CD4-positive, alpha-beta T cell treated with Interleukin-17A for 1 hour (primary cell): ENCODE measurements at regions not wholly inside any gene's neighbourhood (a gene's known extent, or its start where the extent isn't known, plus 50 kb on each side); places are given as distances from the start of the nearest gene placed in this dataset.
"Not testable (repeated sequence)": the region's sequence is repeated elsewhere in the genome, so short reads cannot be mapped to it uniquely, and the experiment has no call there.

Experiments
- DNase-seq: peaks from one replicate; pipeline ENCODE4 v3.0.0-alpha.2; 2020

DNA sequence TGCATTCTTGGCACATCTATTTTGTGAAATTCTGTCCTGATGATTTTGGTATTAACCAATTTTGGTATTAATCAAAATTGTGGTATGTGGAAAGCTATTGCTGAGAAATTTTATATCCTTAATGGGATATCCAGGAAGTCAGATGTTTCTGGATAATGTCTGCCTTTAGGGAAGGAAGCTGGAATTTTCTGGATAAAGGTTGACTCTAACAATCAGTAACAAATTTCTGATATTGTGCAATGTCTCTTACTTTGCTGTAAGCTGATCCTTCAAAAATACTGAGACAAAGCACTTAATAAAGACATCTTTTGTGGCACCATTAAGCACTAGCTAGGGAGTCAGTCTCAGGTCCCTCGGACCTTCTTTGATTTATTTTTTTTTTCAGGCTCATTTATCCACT is 100.8 kb upstream of the UGP2 start:
- no peak for DNase-seq

DNA sequence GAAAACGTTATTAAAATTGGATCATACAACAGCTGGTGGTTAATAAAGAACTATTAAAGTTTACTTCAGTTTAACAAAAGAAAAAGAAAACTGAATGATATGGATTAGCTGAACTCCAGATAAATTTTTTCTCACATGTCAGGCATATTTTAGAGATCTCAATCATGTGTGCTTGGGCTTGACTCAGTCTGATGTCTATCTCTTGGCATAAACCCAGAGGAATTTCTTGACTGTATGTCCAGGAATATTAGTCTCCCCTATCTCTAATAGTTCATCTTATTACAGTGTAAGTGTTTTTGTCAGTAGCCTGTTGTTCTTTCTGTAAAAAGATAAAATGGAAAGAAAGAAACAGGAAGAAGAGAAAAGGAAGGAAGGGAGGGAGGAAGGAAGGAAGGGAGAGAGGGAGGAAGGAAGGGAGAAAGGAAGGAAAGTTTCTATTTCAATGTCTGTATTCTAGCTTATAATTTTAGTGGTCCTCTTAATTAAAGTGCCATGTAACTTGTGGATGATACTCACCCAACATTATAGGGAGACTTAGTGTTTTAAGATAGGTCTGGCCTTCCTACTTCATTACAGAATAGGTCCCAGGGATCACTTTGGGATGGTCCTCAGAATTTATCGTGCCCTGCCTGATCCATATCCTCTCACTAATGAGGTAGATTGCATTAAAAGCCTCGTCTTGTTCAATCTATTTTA is 99.7 kb upstream of the UGP2 start:
- no peak for DNase-seq

DNA sequence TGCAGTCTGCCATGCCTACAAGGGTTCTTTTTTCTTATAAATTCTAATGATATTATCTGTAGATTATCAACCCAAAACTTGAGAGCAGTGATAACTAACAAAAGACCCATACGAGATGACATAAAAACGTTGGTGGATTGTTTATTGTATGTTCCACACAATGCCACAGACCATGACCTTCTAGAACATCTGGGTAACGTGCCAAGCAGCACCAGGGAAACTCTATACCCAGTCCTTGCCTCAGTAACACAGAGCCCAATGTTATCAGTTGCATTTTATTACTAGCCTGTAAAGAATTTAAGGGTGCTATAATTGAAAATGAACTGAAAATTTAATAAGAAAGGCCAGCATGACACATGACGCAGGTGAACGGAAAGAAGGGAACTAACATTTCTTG is 99.1 kb upstream of the UGP2 start:
- DNase-seq, result no peak

DNA sequence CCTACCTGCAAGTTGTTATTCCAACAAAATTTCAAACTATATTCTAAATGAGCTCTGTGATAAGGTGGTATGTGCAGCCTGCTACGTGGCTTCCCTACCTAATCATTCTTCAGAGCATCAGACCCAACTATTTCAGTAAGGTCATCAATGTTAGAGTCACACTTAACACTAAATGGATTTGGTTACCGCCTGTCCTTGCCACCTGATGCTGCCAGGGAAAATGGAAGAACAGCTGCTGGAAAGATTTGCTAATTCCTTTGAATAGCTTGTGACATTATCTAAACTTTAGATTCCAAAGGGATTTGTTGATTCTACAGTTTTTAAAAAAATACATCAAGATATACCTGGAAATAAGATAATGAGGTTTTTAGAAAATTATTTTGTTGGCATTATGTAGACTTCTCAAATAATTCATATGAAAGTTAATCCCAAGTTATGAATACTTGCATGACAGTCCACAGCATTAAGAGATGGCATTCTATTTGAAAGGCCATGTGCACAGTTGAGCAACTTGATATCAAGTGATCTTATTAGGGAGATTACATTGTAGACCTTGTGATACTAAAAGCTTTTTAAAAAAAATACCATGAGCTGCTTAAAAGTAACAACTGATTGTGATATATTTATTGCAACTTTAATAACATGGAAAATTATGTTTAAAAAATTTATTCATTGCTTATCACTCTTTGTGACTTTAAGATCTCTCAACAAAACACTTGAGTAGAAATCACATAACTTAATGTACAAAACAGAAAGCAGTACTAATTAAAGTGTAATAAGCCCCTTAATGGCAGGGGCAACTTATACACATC is 98.3 kb upstream of the UGP2 start:
- DNase-seq, result no peak

DNA sequence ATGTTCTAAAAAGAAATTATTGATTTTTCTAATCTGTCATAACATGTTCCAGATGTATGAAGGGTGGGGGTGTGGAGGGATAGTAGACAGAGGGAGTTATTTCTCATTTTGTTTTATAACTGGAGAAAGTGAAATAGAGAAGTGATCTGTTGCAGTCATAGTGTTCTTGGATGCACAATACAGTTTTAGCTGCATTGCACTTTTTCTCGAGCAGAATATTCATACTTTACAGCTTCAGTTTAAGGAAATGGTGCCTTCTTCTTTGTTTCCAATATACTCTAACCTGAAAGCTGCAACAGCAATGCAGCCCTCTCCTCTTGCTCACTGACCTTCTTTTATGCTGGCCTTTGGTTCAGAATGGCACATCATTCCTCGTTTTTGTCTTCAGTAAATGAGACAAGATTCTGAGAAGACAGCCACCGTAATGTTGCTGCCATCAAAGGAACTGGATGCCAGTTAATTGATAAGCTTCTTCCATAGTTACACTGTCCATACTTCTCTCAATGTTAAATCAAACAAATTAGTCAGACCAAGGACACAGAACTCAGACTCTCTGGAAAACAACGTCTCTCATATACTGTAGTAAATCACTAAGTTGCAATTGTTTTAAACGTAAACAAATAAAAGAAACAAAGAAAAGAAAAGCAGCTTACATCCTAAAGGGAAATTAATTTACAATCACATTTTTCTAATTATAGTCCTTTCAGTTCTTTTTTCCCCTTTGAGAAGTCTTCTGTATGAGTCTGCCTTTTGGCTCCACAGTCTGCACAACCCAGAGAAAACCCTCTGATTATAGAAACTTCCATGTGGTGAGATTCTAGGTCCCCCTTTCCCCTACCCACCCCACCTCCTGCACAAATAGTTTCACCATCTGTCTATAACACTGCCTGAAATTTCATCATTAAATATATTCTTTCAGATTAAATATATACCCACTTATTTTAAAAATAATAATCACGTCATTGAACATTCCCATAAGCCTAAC is 97.4 kb upstream of the UGP2 start:
- DNase-seq, result no peak

DNA sequence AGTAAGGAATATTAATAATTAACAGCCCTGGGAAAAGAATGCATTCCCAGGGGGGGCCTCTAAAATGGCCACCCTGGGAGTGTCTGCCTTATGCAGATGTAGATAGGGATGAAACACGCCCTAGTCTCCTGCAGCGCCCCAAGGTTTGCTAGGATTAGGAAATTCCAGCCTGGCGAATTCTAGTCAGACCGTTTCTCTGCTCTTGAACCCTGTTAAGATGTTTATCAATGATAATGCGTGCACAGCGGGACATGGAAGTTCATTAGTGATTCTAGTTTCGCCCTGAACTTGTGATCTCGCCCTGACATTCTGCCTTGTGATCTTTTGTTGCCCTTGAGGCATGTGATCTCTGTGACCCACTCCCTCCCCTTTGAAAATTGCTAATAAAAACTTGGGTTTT is 95.1 kb upstream of the UGP2 start:
- DNase-seq, result not testable (repeated sequence)

DNA sequence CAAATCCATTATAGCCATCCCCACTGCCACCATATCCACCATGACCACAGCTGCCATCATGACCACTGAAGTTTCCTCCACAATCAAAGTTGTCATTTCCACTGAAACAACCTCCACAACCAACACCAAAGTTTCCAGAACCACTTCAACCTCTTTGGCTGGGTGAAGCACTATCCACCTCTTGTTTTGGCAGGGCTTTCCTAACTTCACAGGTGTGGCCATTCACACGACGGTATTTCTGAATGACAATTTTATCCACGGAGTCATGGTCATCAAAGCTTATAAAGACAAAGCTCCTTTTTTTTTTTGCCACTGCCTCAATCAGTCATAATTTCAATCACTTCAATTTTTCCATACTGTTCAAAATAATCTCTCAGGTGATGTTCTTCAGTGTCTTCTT is 89.8 kb upstream of the UGP2 start:
- DNase-seq, result no peak

DNA sequence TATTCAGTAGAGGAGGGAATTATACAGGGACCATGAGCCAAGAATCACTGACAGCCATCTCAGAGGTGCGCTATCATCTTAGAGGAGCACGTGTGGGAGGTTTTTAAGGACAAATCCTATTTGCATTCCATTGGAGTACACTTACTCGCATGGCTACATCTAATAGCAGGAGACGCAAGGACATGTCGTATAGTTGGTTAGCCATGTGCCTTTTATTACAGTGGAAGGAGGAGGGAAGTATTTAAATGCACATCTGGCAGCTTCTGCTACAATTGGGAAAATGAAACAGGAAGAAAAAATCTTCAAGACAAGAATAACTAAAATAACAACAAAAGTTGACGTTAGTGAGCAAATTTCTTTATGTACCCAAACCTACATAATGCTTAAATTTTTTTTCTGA is 86.5 kb upstream of the UGP2 start:
- no peak for DNase-seq

DNA sequence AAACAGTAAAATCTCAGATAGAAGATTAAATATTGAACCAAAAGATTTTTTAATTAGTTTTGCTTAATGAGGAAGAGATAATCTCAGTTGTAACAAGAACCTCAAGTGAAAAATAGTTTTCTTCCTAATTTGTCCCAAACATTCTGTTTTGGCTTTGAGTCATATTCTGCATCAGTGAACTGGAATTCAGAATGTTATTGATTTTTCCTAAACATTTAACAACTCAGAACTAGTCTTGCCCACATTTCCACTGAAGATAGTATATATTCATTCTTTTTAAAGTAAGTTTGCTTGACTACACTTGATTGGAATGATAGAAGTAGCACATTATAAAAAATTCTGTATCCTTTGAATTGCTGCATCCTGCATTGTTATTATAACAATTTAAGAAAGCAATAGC is 85.7 kb upstream of the UGP2 start:
- DNase-seq, result no peak

DNA sequence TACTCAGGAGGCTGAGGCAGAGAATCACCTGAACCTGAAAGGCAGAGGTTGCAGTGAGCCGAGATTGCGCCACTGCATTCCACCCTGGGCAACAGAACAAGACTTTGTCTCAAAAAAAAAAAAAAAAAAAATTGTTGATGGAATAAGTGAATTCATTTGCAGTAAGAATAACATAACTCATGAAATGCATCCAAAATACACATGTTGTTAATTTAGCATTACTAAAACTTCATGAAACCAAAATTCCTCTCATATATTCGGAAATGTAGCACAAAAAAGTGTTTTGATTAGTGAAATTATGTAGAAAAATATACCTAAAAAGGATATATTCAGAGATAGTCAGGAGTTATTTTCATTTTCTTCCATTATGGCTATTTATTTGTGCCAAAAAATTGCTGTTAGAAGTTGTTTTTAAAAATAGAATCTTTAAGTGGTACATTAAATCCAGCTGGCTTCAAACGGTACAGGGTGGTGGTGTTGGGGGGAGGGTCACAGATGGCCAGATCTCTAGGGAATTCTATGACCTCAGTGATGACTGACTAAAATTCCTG is 78.2 kb upstream of the UGP2 start:
- DNase-seq, result no peak

DNA sequence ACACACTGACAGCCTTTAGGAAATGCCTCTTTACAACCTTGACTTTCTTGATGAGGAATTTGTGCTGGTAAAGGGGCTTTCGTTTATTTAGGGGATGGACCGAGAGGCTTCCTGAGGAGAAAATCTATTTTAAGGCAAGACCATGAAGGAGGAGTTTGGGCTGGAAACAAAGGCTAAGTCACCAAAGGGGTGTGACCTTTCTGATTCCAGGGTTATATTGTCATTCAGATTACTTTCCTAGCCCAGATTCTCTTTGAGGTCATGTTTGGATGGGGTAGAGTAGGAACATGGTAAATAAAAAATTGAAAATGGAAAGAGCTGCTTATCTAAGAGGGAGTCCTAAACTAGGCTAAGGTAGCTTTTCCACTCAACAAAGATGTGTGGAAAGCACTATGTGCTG is 77.1 kb upstream of the UGP2 start:
- DNase-seq, result no peak

DNA sequence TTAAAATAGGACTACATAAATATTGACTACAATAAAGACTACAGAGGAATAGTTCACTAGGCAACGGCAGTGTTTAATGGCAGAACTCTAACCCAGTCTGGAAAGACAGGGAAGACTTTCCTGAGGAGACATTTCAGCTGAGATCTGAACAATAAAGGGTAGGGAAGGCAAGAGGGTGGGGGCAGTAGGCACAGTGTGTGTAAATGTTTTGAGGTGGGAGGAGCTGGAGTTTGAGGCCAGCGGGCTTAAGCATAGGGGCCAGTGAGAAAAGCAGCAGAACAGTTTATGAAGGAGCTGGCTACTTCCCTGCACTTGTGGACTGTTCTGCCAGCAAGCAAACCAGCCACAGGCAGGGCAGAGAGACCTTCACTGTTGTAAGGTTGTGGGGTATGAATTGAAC is 76.6 kb upstream of the UGP2 start:
- no peak for DNase-seq

DNA sequence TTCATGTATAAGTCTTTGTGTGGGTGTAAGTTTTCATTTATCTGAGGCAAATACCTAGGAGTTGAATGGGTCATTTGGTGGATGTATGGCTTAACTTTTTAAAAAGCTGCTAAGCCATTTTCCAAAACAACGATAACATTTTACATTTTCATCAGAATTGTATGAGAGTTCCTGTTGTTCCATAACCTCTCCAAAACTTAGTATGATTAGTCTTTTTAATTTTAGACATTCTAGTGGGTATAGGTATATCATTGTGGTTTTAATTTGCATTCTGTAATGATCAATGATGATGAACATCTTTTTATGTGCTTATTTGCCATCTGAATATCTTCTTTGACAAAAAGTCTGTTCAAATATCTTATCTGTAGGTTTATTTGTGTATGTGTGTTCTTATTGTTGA is 74.4 kb upstream of the UGP2 start:
- DNase-seq, result no peak

DNA sequence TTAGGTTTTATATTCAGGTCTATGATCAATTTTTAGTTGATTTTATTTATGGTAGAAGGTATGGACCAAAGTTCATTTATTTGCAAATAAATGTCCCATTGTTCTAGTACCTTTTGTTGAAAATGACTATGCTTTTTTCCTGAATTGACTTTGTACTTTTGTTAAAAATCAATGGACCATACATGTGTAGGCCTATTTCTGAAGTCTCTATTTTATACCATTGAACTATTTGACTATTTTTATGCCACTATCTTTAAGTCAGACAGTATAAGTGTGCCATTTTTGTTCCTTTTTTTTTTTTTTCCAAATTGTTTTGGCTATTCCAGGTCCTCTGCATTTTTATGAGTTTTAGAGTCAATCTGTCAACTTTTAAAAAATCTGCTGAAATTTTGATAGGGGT is 73.6 kb upstream of the UGP2 start:
- DNase-seq, result no peak

DNA sequence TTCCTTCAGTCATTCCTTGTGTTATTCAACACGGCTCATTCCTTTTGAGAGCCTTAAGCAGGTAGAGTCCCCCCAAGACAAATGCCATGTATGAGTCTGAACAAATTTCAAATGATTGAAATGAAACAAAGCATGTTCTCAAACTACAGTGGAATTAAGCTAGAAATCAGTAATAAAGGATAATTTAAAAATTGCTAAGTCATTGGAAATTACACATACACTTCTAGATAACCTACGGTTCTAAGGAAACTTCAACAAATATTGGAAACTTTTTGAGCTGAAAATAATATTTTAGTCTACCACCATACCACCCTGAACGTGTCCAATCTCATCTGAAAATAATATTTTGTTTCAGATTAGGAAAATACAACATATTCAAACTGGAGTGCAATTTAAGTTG is 71.8 kb upstream of the UGP2 start:
- DNase-seq, result no peak

DNA sequence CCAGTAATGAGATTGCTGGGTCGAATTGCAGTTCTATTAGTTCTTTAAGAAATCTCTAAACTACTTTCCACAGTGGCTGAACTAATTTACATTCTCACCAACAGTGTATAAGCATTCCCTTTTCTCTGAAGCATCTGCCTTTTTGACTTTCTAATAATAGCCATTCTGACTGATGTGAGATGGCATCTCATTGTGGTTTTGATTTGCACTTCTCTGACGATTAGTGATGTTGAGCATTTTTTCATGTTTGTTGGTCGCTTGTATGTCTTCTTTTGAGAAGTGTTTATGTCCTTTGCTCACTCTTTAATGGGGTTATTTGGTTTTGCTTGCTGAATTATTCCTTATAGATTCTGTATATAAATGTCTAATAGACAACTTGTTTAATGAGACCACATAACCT is 69.6 kb upstream of the UGP2 start:
- DNase-seq, result no peak

DNA sequence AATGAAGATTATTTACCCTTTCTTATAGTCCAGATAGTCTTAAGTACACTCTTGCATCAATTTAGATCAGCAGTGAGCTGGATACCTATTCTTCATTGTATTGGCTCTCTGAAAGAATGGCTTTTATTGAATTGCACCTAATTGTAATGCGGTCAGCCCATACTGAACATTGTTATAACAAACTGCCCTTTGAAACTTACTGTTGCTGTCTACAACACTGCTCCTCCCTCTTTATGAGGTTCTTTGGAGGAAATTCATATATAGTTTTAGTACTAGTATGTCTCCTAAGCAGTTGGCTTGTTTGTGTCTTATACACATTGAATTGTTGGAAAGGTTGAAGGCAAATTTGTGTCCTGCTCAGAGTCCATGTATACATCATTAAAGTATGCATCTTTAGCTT is 66.5 kb upstream of the UGP2 start:
- no peak for DNase-seq

DNA sequence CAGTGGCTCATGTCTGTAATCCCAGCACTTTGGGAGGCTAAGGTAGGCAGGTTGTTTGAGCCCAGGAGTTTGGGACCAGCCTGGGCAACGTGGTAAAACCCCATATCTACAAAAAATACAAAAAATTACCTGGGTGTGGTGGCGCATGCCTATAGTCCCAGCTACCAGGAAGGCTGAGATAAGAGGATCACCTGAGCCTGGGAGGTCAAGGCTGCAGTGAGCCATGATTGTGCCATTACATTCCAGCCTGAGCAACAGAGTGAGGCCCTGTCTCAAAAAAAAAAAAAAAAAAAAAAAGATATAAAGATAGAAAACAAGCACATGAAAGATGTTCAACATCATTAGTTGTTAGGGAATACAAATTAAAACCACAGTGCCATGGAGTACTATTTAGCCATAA is 65.3 kb upstream of the UGP2 start:
- DNase-seq, result no peak

DNA sequence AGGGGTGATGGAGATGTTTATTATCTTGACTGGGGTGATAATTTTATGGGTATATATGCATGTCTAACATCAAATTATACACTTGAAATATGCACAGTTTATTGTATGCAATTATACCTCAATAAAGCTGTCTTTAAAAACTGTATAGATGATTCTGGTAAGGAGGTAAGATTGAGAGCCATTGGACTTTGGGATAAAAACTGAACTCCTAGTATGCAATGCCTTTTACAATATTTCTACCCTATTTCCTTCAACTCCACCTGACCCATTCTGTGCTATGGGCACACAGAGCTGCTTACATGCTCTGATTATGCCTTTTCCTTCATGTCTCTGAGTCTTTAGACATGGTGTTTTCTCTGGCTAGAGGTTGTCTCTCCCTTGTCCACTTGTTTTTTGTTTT is 63.9 kb upstream of the UGP2 start:
- no peak for DNase-seq

DNA sequence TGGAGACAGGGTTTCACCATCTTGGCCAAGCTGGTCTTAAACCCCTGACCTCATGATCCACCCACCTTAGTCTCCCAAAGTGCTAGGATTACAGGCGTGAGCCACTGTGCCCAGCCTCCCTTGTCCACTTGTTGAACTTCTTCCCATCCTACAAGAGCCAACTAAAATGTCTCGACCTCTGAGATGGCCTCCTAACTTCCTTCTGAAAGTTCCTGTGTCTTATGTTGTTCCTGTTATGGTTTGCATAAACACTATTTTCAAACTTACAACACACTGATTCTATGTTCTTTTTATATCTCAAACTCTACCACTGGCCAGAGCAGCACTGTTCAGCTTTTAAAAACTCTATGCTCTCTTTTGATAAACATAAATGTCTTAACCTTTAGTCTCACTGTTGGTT is 63.3 kb upstream of the UGP2 start:
- DNase-seq, result no peak

DNA sequence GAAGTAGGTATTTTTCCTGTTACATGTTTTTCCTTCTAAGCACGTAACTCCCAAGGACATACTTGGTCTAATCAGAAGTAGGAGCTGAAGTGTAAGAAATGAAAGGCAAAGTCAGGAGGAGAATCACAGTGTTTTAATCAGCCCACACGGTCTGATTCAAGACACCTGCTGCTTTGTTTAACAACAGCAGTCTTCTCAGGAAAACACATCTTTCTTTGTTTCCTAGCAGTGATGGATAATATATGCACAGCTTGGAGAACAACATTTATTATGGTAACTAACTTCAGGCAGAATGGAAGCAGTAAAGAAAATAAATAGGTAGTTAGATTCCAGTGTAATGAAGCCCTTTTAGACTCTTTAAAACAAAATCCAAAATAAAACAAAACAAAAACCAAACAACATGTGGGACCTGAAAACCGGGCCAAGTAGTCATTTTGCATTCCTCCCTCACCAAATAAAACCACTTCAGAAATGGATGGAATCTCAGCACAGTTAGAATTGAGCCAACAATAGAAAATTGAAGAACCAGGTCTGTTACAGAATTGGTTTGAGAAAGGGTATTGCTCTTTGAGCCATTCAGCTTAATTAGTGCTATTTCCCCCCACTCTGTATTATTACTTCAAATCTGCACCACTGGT is 61.1 kb upstream of the UGP2 start:
- DNase-seq, result no peak

DNA sequence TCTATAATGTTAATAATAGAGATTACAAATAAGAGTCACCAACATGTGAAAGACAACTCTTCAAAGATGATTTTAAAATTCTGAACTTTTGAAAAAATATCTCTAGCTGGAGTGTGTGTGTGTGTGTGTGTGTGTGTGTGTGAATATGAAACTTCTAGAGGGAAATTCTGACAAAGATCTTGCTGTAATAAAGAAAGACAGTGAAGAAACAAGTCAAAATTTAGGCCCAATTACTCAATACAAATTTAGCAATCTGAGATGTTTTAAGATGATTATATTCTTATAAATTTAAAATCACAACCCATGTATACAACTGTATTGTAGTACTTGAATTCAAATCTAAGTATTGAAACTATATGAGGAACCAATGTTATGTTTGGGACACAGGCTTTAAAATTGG is 57.2 kb upstream of the UGP2 start:
- DNase-seq, result no peak

DNA sequence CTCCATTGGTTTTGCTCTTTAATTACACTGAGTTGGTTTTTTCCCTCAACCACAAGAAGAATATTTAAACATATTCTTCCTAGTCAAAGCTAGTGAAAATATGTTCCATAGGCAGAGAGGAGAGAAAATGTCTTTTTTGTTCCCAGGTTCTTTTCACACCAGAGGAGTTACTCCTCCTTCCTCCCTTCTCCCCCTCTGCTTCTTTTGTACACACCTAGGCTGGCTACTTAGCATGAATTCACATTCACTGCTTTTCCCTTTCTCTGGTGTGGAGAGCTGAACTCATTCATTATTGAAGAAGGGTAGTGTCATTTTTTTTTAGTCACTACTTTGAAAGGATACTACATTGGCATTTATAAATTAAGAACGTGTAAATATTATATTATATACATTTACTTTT is 56.6 kb upstream of the UGP2 start:
- DNase-seq, result no peak
